ENCODE measurements at regions not wholly inside any gene's neighbourhood (a gene's known extent, or its start where the extent isn't known, plus 50 kb on each side); places are given as distances from the start of the nearest gene placed in this dataset.

GRCh38 chr3:187980861-187981260, 173.1 kb upstream of the LPP start:
- DNase-seq, result no peak

DNA sequence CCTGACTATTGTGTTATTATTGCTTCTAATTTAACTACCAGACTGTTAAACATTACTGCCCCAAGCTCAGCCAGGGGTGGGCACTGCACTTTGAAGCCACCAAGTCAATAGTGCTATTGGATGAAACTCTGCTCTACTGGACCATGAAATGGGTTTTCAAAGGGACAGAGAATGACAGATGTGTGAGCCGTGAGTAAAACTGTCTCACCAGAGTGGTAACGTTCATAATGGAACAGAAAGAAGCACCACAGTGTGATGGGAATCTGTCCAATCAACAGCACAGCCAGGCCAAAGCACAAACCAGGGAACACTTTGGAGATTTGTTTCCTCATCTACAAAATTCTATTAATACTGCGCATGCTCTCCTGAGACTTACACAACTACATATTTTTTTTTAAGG, 171.8 kb upstream of the LPP start:
- DNase-seq, result no peak

GRCh38 chr3:187983484-187984124, 170.4 kb upstream of the LPP start:
- no peak for DNase-seq

- no peak for DNase-seq
These were observed 168.3 kb upstream of the LPP start for GRCh38 chr3:187985647-187986046.

GRCh38 chr3:187986514-187986934, 167.4 kb upstream of the LPP start:
- DNase-seq, result no peak

DNA sequence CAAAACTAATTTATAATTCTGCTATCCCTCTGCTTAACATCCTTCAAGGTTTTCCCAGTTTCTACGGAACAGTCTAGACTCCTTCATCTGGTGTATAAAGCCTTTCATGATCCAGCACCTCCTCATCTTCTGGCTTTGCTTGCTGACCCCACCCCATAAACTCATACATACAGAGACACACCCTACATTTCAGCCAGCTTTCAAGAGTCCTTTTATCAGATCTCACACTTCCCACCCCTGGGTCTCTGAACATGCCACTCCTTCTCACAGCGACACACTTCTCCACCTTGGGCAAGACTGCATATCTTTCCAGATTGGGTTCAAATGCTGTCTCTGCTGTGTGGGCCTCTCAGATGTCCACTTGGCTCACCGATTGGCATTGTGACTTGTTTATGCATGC, 166.8 kb upstream of the LPP start:
- no peak for DNase-seq

DNA sequence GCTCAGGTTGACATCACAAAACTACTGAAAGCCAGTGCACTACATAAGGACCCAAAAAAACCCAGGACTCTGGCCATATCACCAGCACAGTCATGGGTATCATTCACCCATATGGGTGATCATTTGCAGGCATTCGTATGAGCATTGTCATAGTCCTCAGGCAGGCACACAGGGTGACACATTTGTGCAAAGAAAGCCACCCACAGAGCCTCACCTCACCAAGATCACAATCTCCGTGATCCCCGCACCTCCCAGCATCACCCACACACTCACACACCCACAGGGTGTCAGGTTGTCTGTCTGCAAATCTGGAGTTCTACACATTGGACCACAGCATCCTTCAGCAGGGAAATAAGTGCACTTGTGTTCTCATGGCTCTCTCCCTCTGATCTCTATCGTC, 166.0 kb upstream of the LPP start:
- no peak for DNase-seq

- DNase-seq, result no peak
These were observed 164.3 kb upstream of the LPP start for GRCh38 chr3:187989575-187990153.

GRCh38 chr3:187992609-187993008, 161.3 kb upstream of the LPP start:
- no peak for DNase-seq

GRCh38 chr3:187994221-187995042, 159.5 kb upstream of the LPP start:
- no peak for DNase-seq

DNA sequence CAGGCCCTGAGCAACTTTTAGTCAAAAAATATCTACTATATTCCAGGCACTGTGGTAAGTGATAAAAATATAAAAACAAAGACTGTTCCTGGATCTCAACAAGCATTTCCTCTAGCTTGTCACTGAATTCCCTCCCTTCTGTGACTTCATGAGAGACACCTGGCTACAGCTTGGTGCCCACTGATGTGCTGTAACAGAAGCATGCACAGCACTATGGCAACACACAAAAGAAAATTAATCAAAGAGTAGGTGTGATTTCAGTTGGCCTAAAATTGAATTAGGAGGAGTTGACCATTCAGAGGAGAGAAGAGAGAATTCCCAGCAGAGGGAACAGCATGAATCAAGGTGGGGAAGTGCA, 158.9 kb upstream of the LPP start:
- no peak for DNase-seq

DNA sequence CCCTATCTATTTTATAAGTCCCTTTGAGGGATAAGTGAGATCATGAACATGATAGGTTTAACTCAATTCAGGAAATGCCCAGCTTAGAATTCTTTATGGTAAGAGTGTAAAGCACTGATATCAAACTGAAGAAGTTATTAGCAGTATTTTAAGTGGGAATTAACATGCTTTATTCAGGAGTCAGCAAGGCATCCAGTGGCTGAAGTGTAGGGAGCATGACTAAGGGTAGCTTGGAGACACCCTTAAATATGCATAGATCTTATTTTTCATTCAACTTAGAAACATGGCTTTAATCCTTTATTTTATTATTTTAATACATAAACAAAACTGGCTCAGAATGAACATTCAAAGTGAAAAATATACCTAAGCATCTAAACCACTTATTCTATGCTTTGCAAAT, 158.3 kb upstream of the LPP start:
- DNase-seq, result no peak

- DNase-seq, result no peak
These were observed 157.3 kb upstream of the LPP start for GRCh38 chr3:187996609-187997008.

- no peak for DNase-seq
These were observed 156.5 kb upstream of the LPP start for GRCh38 chr3:187997490-187997889.

- no peak for DNase-seq
These were observed 155.9 kb upstream of the LPP start for GRCh38 chr3:187997946-187998561.

- DNase-seq, result no peak
These were observed 155.3 kb upstream of the LPP start for GRCh38 chr3:187998611-187999010.

- DNase-seq, result no peak
These were observed 154.1 kb upstream of the LPP start for GRCh38 chr3:187999821-188000220.

DNA sequence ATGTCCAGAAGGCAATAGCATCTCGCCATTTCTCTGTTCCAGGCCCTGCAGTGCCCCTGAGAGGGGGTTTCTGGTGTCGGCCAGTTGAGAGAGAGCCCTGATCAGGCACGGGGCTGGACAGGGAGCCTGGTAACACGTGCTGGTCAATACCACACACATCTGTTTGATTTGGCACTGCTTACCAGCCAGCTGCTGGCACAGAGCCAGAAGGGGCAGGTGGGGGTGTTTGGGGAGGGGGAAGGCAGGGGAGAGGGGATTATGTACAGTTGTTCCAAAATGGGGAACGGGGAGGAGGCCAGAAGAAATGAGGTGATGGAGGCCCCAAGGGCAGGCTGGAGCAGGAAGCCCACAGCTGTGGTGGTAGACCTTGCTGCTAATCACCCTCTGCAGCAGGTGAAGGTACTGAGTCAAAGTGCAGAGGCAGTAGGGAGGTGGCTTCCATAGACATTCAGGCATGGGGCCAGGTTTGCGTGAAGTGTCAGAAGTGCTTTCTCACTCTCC, 153.5 kb upstream of the LPP start:
- no peak for DNase-seq

DNA sequence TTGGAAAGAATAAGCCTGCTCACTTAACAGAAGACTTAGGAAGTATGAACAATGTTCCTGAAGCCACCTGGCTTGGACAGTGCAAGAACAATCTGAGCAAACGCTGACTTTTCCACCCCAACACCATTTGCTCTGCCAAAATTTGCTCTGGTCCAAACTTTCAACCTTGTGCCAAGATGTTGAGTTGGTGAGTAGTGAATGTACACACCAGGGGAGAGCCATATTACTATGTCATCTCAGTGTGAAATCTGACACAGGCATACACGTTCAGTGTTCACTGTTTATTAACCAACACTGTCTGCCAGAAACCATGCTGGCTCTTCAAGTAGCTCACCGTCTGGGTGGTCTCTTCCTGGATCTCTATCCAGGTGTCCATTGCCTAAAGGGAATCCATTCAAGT, 152.9 kb upstream of the LPP start:
- no peak for DNase-seq

DNA sequence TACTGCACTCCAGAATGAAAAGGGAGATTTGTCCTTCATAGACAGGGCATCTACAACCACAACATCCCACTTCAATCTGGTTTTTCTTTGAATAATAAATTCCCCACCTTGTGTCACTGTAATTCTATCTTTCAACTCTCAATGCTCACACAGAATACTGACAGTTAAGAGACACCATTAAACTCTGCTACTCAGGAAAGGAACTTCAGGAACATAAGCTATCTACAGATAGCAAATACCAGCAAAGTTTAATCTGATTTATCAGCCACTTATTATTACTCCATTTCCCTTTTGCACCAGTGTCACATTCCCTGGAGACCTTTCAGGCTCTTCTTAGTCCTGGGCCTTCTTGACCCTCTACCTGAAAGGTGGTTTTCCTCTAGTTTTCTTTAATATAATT, 152.0 kb upstream of the LPP start:
- DNase-seq, result no peak

GRCh38 chr3:188002626-188003138, 151.3 kb upstream of the LPP start:
- no peak for DNase-seq

DNA sequence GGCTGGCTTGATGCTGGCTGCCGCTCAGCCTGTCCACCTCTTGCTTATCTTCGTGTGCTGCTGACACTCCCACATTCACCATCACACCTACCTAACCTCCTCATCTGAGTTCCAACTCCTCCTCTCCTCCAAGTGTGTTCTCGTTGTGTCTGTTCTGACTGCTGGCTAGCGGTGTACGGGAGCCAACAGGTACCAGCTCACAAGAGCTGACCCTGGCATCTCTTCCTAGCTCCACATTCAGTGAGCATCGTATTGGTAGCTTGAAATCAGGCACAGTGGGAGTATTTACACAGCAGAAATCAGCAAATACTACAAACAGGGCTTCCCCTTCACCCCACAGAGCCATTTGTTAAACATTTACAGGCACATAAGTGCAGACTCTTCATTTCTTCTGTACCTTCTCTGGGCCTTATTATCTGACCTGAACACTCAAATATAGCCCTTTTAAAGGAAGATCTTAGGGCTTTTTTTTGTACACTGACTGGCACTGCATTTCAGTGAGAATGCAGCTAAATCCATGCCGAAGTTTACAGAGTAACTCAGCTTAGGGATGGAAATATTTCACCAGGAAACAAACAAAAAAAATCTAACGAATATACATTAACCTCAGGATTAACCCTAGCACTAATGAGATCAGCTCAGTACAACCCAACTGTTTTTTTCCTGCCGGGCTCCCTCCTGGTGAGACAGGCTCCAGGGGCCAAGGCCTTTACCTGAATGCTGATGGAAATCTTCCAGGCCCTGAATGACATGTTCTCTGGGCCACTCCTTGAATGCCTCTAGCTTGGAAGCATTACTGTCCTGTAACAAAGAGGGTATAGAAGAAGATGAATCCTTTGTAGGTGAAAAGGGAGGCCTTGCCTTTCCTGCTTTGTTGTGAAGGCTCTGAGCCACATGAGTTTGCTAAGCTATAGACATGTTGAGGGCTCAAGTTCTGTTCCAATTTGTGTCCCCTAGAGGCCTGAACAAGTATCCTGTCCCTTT, 150.5 kb upstream of the LPP start:
- no peak for DNase-seq

Measured in activated naive CD4-positive, alpha-beta T cell (primary cell).